ENCODE measurements at regions not wholly inside any gene's neighbourhood (a gene's known extent, or its start where the extent isn't known, plus 50 kb on each side); places are given as distances from the start of the nearest gene placed in this dataset.

DNA sequence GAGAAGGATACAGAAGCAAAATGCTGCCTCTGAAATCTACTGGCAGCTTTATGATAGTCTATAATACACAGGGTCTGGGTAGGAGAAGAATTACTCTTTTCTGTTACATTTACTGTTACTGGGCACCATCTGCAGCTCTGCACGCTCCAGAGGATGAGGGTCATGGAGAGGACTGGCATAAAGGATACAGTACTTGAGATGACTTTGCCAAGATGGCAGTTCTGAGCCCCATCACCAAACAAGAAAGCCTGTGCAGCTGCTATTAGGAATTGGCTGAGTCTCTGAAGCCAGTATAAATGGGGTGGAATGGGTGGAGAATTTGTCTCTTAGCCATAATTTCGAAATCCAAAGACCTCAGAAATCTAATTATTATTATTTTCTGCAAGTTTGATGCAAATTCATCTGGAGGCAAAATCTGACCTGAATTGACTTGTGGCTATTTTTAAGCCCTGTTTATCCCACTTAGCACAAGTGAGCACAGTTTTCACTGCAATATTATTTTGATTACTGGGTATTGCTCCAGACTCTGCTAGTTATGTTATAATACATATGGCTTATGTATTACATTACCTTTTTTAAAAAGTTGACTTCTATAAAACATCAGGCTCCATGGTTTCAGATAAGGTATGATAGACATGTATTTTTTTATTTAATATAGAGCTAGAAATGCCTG is 579.5 kb downstream of the MBD2 start:
- TF ChIP-seq CTCF (IDR thresholded peaks at IDR 0.05) (no peak), POLR2A (IDR thresholded peaks at IDR 0.05) (no peak)
